ENCODE measurements at regions not wholly inside any gene's neighbourhood (a gene's known extent, or its start where the extent isn't known, plus 50 kb on each side); places are given as distances from the start of the nearest gene placed in this dataset.

GRCh38 chr10:130805635-130806030 lies 505.9 kb downstream of the TCERG1L start:
- TF ChIP-seq ELF4 (IDR thresholded peaks at IDR 0.05): no peak
- TF ChIP-seq SP1 (IDR thresholded peaks at IDR 0.05): no peak
- TF ChIP-seq ARNT (IDR thresholded peaks at IDR 0.05): no peak
- no peak for TF ChIP-seq ZNF384 (IDR thresholded peaks at IDR 0.05)

Data from HEK293T (cell line).